CD8-positive, alpha-beta memory T cell (primary cell): ENCODE measurements at regions not wholly inside any gene's neighbourhood (a gene's known extent, or its start where the extent isn't known, plus 50 kb on each side); places are given as distances from the start of the nearest gene placed in this dataset.

Experiments used
- CTCF ChIA-PET: fragments of 350-600 bp; sonication (Branson Sonifier 250); formaldehyde crosslinking; loops from one replicate; lab custom pipeline; 2021; ENCODE audit warnings: antibody characterized with exemption; lab: Charles Lee
- POLR2A ChIA-PET: fragments of 350-600 bp; sonication (Branson Sonifier 250); formaldehyde crosslinking; loops from one replicate; lab custom pipeline; 2021; ENCODE audit warnings: antibody characterized with exemption; lab: Charles Lee
- DNase-seq, 5 donors: peaks; one replicate each; pipeline versions ENCODE4 v3.0.0 to v3.0.0-alpha.2; 2020 to 2022; ENCODE audit warnings: mixed read lengths in 1 of 5
- H3K27ac ChIP-seq: one replicate; pipeline ENCODE4 v1.7.0; 2013; ENCODE audit warnings: low read depth, mild to moderate bottlenecking, low read length, moderate library complexity
- H3K27me3 ChIP-seq: 2 replicates; pipeline ENCODE4 v1.7.0; 2013; ENCODE audit warnings: low read length, mild to moderate bottlenecking; ENCODE audit not compliant: insufficient read depth, poor library complexity, severe bottlenecking
- H3K36me3 ChIP-seq: 2 replicates; pipeline ENCODE4 v1.7.0; 2013; ENCODE audit warnings: mild to moderate bottlenecking, low read length, moderate library complexity; ENCODE audit not compliant: insufficient read depth
- H3K4me1 ChIP-seq: 2 replicates; pipeline ENCODE4 v1.7.0; 2013; ENCODE audit warnings: mild to moderate bottlenecking, low read length, moderate library complexity; ENCODE audit not compliant: insufficient read depth
- H3K4me3 ChIP-seq: 2 replicates; pipeline ENCODE4 v1.7.0; 2013; ENCODE audit warnings: mild to moderate bottlenecking, low read length
- H3K9me3 ChIP-seq: 2 replicates; pipeline ENCODE4 v1.7.0; 2013; ENCODE audit warnings: mild to moderate bottlenecking, low read length
- H3K27ac Mint-ChIP-seq, 8 donors: one replicate each; pipeline ENCODE4 v1.8.0; 2020 to 2021; ENCODE audit warnings: mixed read lengths in 8 of 8, mild to moderate bottlenecking in 6 of 8, inconsistent platforms in 3 of 8, moderate library complexity in 3 of 8
- H3K27me3 Mint-ChIP-seq, 2 donors: one replicate each; pipeline ENCODE4 v1.8.0; 2020 to 2021; ENCODE audit warnings: mixed read lengths in 2 of 2, mild to moderate bottlenecking in 1 of 2, moderate library complexity in 1 of 2
- H3K36me3 Mint-ChIP-seq, 3 donors: one replicate each; pipeline ENCODE4 v1.8.0; 2020 to 2021; ENCODE audit warnings: mixed read lengths in 3 of 3, inconsistent platforms in 1 of 3, mild to moderate bottlenecking in 1 of 3
- H3K4me1 Mint-ChIP-seq, 3 donors: one replicate each; pipeline ENCODE4 v1.8.0; 2020 to 2021; ENCODE audit warnings: mixed read lengths in 3 of 3, inconsistent platforms in 1 of 3, mild to moderate bottlenecking in 1 of 3
- H3K4me3 Mint-ChIP-seq, 7 donors: one replicate each; pipeline ENCODE4 v1.8.0; 2020 to 2021; ENCODE audit warnings: mixed read lengths in 7 of 7, mild to moderate bottlenecking in 6 of 7, moderate library complexity in 4 of 7, inconsistent platforms in 2 of 7
- H3K9me3 Mint-ChIP-seq, 5 donors: one replicate each; pipeline ENCODE4 v1.8.0; 2020 to 2022; ENCODE audit warnings: mixed read lengths in 5 of 5, mild to moderate bottlenecking in 3 of 5, moderate library complexity in 2 of 5, inconsistent platforms in 1 of 5

DNA sequence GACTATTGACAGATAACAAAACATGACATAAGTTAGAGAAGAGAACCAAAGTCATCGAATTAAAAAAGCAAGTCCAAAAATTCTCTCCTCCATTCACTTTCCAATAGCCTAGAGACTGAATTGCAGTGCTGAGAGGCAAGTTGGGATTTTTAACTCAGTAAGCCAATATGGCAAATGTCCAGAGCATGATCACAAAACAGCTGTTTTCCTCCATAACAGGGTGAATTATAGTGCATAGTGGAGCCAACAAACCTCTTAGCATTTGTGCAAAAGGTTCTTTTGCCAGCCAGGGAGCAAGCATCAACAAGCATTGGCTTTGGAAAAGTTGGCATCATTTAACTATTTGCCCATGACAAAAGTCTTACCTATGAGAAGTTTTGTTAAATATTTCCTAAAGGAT lies 458.8 kb upstream of the NOVA1 start:
- ChIA-PET POLR2A (no interaction called here), CTCF (no interaction called here)
- Mint-ChIP-seq H3K4me3 (no peak overlapping the region), H3K4me1 (no peaks in the 10 kb centered on the region), H3K27ac (no peak overlapping the region), H3K27me3 (no peaks in the 10 kb centered on the region), H3K36me3 (no peaks in the 10 kb centered on the region), H3K9me3 (peaks cover 15 to 32% (median 26%) of the 10 kb centered on the region in 5 donors)
- Histone ChIP-seq H3K4me1 (no peaks in the 10 kb centered on the region), H3K27ac (no peak overlapping the region), H3K36me3 (no peaks in the 10 kb centered on the region), H3K9me3 (no peaks in the 10 kb centered on the region), H3K4me3 (no peak overlapping the region), H3K27me3 (no peaks in the 10 kb centered on the region)
- no peak for DNase-seq

DNA sequence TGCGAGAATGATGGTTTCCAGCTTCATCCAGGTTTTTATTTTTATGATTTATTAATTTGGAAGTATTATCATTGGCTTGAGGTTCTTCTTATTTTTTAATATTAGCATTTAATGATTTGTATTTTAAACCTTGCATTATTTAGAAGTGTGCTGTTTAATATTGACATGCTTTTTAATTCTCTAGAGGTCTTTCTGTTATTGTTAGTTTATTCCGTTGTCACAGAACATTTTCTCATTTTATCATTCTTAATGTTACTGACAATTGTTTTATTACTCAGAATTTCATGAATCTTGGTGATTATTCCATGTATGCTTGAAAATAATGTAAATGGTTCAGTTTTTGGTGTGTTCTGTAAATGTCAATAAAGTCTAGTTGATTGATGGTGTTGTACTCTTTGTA lies 463.5 kb upstream of the NOVA1 start:
- POLR2A ChIA-PET = no interaction called here
- no peaks in the 10 kb centered on the region for H3K36me3 Mint-ChIP-seq
- no peak for DNase-seq

DNA sequence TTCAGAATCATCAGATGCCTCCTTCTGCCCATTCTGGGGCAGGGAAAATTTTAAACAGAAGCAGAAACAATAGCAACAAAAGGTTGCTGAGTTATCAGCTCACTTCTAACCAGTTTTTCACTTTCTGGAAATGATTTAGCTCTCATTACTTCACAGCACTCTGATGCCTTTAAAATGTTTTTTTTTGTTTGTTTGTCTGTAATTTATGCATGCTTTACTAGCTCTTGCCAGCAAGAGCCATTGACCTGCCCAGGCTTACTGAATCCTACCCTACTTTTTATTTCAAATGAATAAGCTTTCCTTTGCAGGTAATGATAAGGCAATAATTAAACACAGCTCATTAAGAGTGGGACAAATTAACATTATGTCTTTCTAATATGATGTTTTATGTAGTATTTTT lies 466.1 kb upstream of the NOVA1 start:
- no peaks in the 10 kb centered on the region for H3K36me3 ChIP-seq
- no peak overlapping the region for H3K4me3 ChIP-seq
- no peaks in the 10 kb centered on the region for H3K36me3 Mint-ChIP-seq
- no peak for DNase-seq
- no peak overlapping the region for H3K27ac Mint-ChIP-seq
- H3K4me3 Mint-ChIP-seq = no peak overlapping the region
- H3K4me1 ChIP-seq = no peaks in the 10 kb centered on the region
- H3K27ac ChIP-seq = no peak overlapping the region
- CTCF ChIA-PET = no interaction called here
- POLR2A ChIA-PET = no interaction called here
- peaks cover 6 to 41% (median 12%) of the 10 kb centered on the region in 5 donors for H3K9me3 Mint-ChIP-seq
- no peaks in the 10 kb centered on the region for H3K27me3 ChIP-seq
- H3K27me3 Mint-ChIP-seq = peaks cover 0 to 2% of the 10 kb centered on the region in 2 donors
- no peaks in the 10 kb centered on the region for H3K9me3 ChIP-seq
- H3K4me1 Mint-ChIP-seq = no peaks in the 10 kb centered on the region

More for the DNA sequence above, 463.5 kb upstream of the NOVA1 start:
- H3K4me1 ChIP-seq = no peaks in the 10 kb centered on the region
- no peak overlapping the region for H3K4me3 ChIP-seq
- CTCF ChIA-PET = no interaction called here
- Mint-ChIP-seq H3K4me3 (no peak overlapping the region), H3K27ac (no peak overlapping the region), H3K27me3 (no peaks in the 10 kb centered on the region), H3K4me1 (no peaks in the 10 kb centered on the region), H3K9me3 (peaks cover 2 to 41% (median 14%) of the 10 kb centered on the region in 5 donors)
- no peaks in the 10 kb centered on the region for H3K9me3 ChIP-seq
- no peaks in the 10 kb centered on the region for H3K27me3 ChIP-seq
- no peaks in the 10 kb centered on the region for H3K36me3 ChIP-seq
- H3K27ac ChIP-seq = no peak overlapping the region

DNA sequence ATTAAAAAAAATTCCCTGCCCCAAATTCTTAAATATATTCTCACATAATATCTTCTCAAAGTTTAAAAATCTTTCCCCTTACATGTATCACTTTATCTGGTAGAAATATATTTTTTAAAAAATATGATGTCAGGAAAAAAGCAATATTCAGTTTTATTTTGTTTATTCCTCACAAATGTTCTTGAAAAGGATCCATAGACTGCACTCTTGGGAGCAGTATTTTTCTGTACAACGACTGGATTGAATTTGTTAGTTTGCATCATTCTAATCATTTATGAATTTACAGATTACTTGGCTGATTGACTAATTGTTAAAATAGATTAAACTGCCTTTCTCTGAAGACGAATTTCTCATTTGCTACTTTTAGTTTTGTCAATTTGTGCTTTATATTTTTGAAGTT lies 468.1 kb upstream of the NOVA1 start:
- Mint-ChIP-seq H3K27ac (no peak overlapping the region), H3K36me3 (no peaks in the 10 kb centered on the region)
- H3K36me3 ChIP-seq = no peaks in the 10 kb centered on the region

DNA sequence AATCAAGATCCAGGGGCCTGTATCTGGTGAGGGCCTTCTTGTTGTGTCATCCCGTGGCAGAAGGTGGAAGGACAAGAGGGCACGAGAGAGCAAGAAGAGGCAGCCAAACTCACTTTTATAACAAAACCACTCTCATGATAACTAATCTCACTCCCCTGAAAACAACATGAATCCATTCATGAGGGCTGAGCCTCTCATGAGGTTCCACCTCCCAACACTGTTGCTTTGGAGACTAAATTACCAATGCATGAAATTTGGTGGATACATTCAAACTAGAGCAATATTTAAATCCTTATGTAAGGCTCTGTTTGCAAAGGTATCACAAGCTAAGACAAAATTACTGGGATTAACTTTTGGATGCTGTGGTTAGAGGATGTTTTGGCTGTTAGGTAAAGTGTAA lies 470.1 kb upstream of the NOVA1 start:
- H3K36me3 ChIP-seq = no peaks in the 10 kb centered on the region
- H3K27ac ChIP-seq = no peak overlapping the region
- H3K27me3 ChIP-seq = no peaks in the 10 kb centered on the region
- Mint-ChIP-seq H3K9me3 (peaks cover 6 to 42% (median 11%) of the 10 kb centered on the region in 5 donors), H3K4me3 (no peak overlapping the region), H3K36me3 (no peaks in the 10 kb centered on the region), H3K27me3 (peaks cover 0 to 2% of the 10 kb centered on the region in 2 donors), H3K27ac (no peak overlapping the region), H3K4me1 (no peaks in the 10 kb centered on the region)
- H3K4me3 ChIP-seq = no peak overlapping the region
- ChIA-PET POLR2A (no interaction called here), CTCF (no interaction called here)
- H3K9me3 ChIP-seq = no peaks in the 10 kb centered on the region
- no peak for DNase-seq
- H3K4me1 ChIP-seq = no peaks in the 10 kb centered on the region

More for the DNA sequence above, 468.1 kb upstream of the NOVA1 start:
- POLR2A ChIA-PET = no interaction called here
- H3K4me3 ChIP-seq = no peak overlapping the region
- no peaks in the 10 kb centered on the region for H3K27me3 ChIP-seq
- Mint-ChIP-seq H3K9me3 (peaks cover 6 to 48% (median 12%) of the 10 kb centered on the region in 5 donors), H3K4me3 (no peak overlapping the region), H3K4me1 (no peaks in the 10 kb centered on the region), H3K27me3 (peaks cover 0 to 2% of the 10 kb centered on the region in 2 donors)
- no peak for DNase-seq
- H3K4me1 ChIP-seq = no peaks in the 10 kb centered on the region
- CTCF ChIA-PET = no interaction called here
- H3K27ac ChIP-seq = no peak overlapping the region
- H3K9me3 ChIP-seq = no peaks in the 10 kb centered on the region

DNA sequence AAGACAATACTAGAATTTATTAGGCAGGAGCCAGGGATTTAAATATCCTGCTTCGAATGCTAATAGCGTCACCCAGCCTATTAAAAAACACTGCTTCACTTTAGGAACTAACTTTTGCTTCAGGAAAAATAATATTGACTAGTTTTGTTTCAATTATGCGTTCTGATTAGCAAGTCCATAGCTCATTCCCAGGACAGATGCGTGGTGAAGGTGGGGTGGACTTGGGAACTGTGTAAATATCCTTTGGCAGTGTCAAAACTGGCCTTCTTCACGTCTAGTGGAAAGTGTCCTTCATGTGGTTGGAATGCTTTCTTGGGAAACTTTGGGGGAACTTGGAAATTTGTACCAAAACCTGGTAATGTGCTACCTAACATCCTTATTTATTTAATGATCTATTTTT lies 474.8 kb upstream of the NOVA1 start:
- DNase-seq = no peak
- Mint-ChIP-seq H3K4me3 (no peak overlapping the region), H3K27ac (no peak overlapping the region), H3K4me1 (no peaks in the 10 kb centered on the region), H3K9me3 (peaks cover 4 to 38% (median 10%) of the 10 kb centered on the region in 5 donors), H3K27me3 (no peaks in the 10 kb centered on the region), H3K36me3 (no peaks in the 10 kb centered on the region)
- Histone ChIP-seq H3K4me3 (no peak overlapping the region), H3K36me3 (no peaks in the 10 kb centered on the region), H3K4me1 (no peaks in the 10 kb centered on the region), H3K9me3 (no peaks in the 10 kb centered on the region), H3K27me3 (no peaks in the 10 kb centered on the region), H3K27ac (no peak overlapping the region)
- POLR2A ChIA-PET = no interaction called here
- CTCF ChIA-PET = no interaction called here

DNA sequence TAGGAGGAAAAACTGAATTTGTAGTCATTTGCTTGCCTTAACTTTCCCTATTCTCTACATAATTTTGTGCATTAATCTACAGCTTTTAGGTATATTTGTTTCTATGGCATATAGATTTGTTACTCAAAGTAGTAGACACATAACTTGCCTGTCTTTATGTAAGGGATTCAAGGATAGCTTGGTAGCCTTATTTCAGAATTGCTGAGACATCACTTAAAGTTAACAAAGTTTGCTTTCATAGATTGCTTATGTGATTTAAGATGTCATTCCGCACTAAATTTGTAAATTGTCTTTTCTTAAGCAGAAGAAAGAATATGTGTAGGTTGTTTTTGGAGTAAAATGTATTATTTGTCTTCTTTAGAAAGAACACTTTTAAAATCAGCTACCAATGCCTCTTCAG lies 477.7 kb upstream of the NOVA1 start:
- H3K36me3 Mint-ChIP-seq = no peaks in the 10 kb centered on the region
- no peak overlapping the region for H3K4me3 Mint-ChIP-seq
- H3K27ac ChIP-seq = no peak overlapping the region
- no peak overlapping the region for H3K27ac Mint-ChIP-seq
- no peak overlapping the region for H3K4me3 ChIP-seq
- H3K27me3 Mint-ChIP-seq = no peaks in the 10 kb centered on the region
- H3K36me3 ChIP-seq = no peaks in the 10 kb centered on the region
- no peak for DNase-seq
- H3K9me3 Mint-ChIP-seq = peaks cover 4 to 44% (median 10%) of the 10 kb centered on the region in 5 donors
- H3K27me3 ChIP-seq = no peaks in the 10 kb centered on the region
- H3K4me1 ChIP-seq = no peaks in the 10 kb centered on the region
- no peaks in the 10 kb centered on the region for H3K9me3 ChIP-seq
- no peaks in the 10 kb centered on the region for H3K4me1 Mint-ChIP-seq
- ChIA-PET POLR2A (no interaction called here), CTCF (no interaction called here)

DNA sequence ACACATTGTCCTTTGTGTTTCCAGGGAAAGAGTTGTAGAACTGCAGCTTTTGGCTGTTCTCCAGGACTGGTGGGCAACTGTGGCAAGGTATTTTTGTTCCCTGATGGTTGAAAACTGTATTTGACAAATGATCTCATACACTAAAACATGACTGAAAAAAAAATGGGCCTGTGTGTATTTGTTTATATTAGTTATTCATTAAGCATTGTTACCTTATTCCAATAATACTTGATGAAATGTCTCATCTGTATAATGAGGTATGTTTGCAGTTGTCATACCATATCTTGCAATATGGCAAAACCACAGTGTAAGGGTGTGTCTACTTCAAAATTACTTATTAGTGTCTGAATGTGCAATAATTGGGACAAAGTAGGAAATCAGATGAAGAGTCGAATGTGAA lies 479.4 kb upstream of the NOVA1 start:
- H3K36me3 Mint-ChIP-seq = no peaks in the 10 kb centered on the region

DNA sequence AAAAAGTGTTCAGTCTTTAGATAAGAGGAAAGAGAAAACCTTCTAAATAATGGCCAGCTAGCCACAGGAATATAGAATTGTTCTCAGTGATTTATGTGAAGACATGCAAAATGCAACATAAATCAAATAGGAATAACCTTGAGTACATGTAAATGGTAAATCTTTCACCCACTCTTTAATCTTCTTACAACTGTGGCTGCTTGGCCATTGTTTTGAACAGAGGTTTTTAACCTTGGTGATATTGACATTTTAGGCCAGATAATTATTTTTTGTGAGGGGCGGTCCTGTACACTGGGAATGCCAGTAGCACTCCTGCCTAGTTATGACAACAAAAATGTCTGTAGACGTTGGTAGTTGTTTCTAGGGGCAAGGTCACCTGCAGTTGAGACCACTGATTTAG lies 479.9 kb upstream of the NOVA1 start:
- POLR2A ChIA-PET = no interaction called here
- Histone ChIP-seq H3K4me3 (no peak overlapping the region), H3K4me1 (no peaks in the 10 kb centered on the region), H3K36me3 (no peaks in the 10 kb centered on the region), H3K9me3 (no peaks in the 10 kb centered on the region), H3K27ac (no peak overlapping the region), H3K27me3 (no peaks in the 10 kb centered on the region)
- Mint-ChIP-seq H3K36me3 (no peaks in the 10 kb centered on the region), H3K4me1 (no peaks in the 10 kb centered on the region), H3K27ac (no peak overlapping the region), H3K27me3 (no peaks in the 10 kb centered on the region), H3K9me3 (peaks cover 5 to 43% (median 12%) of the 10 kb centered on the region in 5 donors), H3K4me3 (no peak overlapping the region)
- DNase-seq = no peak
- CTCF ChIA-PET = no interaction called here

More for the DNA sequence above, 479.4 kb upstream of the NOVA1 start:
- ChIA-PET CTCF (no interaction called here), POLR2A (no interaction called here)
- no peak overlapping the region for H3K4me3 ChIP-seq
- Mint-ChIP-seq H3K9me3 (peaks cover 5 to 43% (median 9%) of the 10 kb centered on the region in 5 donors), H3K27me3 (no peaks in the 10 kb centered on the region), H3K4me3 (no peak overlapping the region), H3K27ac (no peak overlapping the region), H3K4me1 (no peaks in the 10 kb centered on the region)
- H3K27me3 ChIP-seq = no peaks in the 10 kb centered on the region
- no peaks in the 10 kb centered on the region for H3K4me1 ChIP-seq
- no peaks in the 10 kb centered on the region for H3K36me3 ChIP-seq
- H3K9me3 ChIP-seq = no peaks in the 10 kb centered on the region
- no peak for DNase-seq
- no peak overlapping the region for H3K27ac ChIP-seq
